ENCODE measurements at regions not wholly inside any gene's neighbourhood (a gene's known extent, or its start where the extent isn't known, plus 50 kb on each side); places are given as distances from the start of the nearest gene placed in this dataset.

- ChIA-PET RAD21 (ENCODE audit: low non-redundant PET in 1 of 2, low total read pairs in 2 of 2, uncharacterized antibody in 2 of 2, unreplicated experiment in 2 of 2) (no interaction called here), POLR2A (no interaction called here), CTCF (no interaction called here)
- H3K79me2 ChIP-seq (ENCODE audit: insufficient read depth, low read length), result no peaks in the 10 kb centered on the region
- no peaks in the 10 kb centered on the region for H3K36me3 ChIP-seq (ENCODE audit: control insufficient read depth in 1 of 2, insufficient read depth in 2 of 2, low read length in 2 of 2)
- no peak for ATAC-seq
- H3K27me3 ChIP-seq (ENCODE audit: insufficient read depth, low read length), result no peaks in the 10 kb centered on the region
- DNase-seq (ENCODE audit: low read depth, low spot score), result no peak
- no peak overlapping the region for H3K4me2 ChIP-seq (ENCODE audit: low read length)
- H3K27ac ChIP-seq (ENCODE audit: low read depth, low read length), result no peak overlapping the region
- H3K9ac ChIP-seq (ENCODE audit: low read length), result no peak overlapping the region
- intact Hi-C loops (cut with micrococcal nuclease), result no loop called here
- H4K20me1 ChIP-seq (ENCODE audit: insufficient read depth), result no peaks in the 10 kb centered on the region
- H3K4me3 ChIP-seq (replicated peaks in 1 of 2; ENCODE audit: low read depth in 1 of 2, low read length in 2 of 2), result no peak overlapping the region
- H3K9me3 ChIP-seq (ENCODE audit: control insufficient read depth in 1 of 2, insufficient read depth in 1 of 2, low read depth in 1 of 2, low read length in 2 of 2), result no peaks in the 10 kb centered on the region
- TF ChIP-seq FOSL1 (IDR thresholded peaks at IDR 0.05; ENCODE audit: low read depth), result no peak
- no peak for TF ChIP-seq ZFX (IDR thresholded peaks at IDR 0.05)
- TF ChIP-seq REST (IDR thresholded peaks at IDR 0.05; ENCODE audit: low read depth), result no peak
- TF ChIP-seq MAX (IDR thresholded peaks at IDR 0.05), result no peak
- TF ChIP-seq, protein P1, sequence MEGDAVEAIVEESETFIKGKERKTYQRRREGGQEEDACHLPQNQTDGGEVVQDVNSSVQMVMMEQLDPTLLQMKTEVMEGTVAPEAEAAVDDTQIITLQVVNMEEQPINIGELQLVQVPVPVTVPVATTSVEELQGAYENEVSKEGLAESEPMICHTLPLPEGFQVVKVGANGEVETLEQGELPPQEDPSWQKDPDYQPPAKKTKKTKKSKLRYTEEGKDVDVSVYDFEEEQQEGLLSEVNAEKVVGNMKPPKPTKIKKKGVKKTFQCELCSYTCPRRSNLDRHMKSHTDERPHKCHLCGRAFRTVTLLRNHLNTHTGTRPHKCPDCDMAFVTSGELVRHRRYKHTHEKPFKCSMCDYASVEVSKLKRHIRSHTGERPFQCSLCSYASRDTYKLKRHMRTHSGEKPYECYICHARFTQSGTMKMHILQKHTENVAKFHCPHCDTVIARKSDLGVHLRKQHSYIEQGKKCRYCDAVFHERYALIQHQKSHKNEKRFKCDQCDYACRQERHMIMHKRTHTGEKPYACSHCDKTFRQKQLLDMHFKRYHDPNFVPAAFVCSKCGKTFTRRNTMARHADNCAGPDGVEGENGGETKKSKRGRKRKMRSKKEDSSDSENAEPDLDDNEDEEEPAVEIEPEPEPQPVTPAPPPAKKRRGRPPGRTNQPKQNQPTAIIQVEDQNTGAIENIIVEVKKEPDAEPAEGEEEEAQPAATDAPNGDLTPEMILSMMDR (IDR thresholded peaks at IDR 0.05 in 2 of 3, conservative IDR thresholded peaks at IDR 0.05 in 1 of 3; ENCODE audit: borderline replicate concordance in 1 of 3, insufficient read depth in 1 of 3, low read depth in 2 of 3, low read length in 2 of 3), result no peak
- TF ChIP-seq EZH2 (IDR thresholded peaks at IDR 0.05), result no peak
- H3K4me1 ChIP-seq (ENCODE audit: control insufficient read depth in 1 of 2, insufficient read depth in 2 of 2, low read length in 2 of 2), result no peaks in the 10 kb centered on the region
- no peaks in the 10 kb centered on the region for H3K9me2 ChIP-seq (ENCODE audit: insufficient read depth)
- no TSS peak for BruUV-seq (replicated peaks)
- no peak overlapping the region for H2AFZ ChIP-seq (ENCODE audit: low read depth, low read length, poor library complexity, severe bottlenecking)
Measured at GRCh38 chr2:145939949-145940348, 1420.0 kb upstream of the ZEB2 start.
